ENCODE measurements at regions not wholly inside any gene's neighbourhood (a gene's known extent, or its start where the extent isn't known, plus 50 kb on each side); places are given as distances from the start of the nearest gene placed in this dataset.

GRCh38 chr5:82777106-82777505, 300.1 kb downstream of the TMEM167A start:
- WGBS (ENCODE audit: extremely low coverage, insufficient coverage, insufficient read length): no CpG with 5 or more reads among the region's 2 CpGs
- H3K4me2 ChIP-seq (ENCODE audit: low read length): no peak overlapping the region
- H3K14ac ChIP-seq (ENCODE audit: low read length): no peak overlapping the region
- no peak overlapping the region for H3K4me3 ChIP-seq (ENCODE audit: low read depth, low read length)
- H3K27me3 ChIP-seq (ENCODE audit: insufficient read depth, low read length): no peaks in the 10 kb centered on the region
- H3K9me3 ChIP-seq (ENCODE audit: insufficient read depth, low read depth, low read length): no peaks in the 10 kb centered on the region
- H2BK5ac ChIP-seq (ENCODE audit: low read depth, low read length, poor library complexity): no peak overlapping the region
- H2BK120ac ChIP-seq (ENCODE audit: insufficient read depth, low read length, poor library complexity): no peak overlapping the region
- H4K12ac ChIP-seq (ENCODE audit: low read depth, low read length): no peak overlapping the region
- no peak overlapping the region for H2AFZ ChIP-seq (ENCODE audit: insufficient read depth, low read length, poor library complexity)
- H3K27ac ChIP-seq (ENCODE audit: low read depth, low read length): no peak overlapping the region
- no peaks in the 10 kb centered on the region for H3K36me3 ChIP-seq (ENCODE audit: control insufficient read depth in 1 of 2, insufficient read depth in 2 of 2, low read length in 2 of 2)
- no peak overlapping the region for H3K18ac ChIP-seq (ENCODE audit: low read length)
- H2BK12ac ChIP-seq (ENCODE audit: low read length): no peak overlapping the region
- no peaks in the 10 kb centered on the region for H3K79me2 ChIP-seq (ENCODE audit: control insufficient read depth, insufficient read depth, low read length, poor library complexity)
- no peak overlapping the region for H4K91ac ChIP-seq (ENCODE audit: low read depth, low read length)
- DNase-seq: no peak
- no peak overlapping the region for H4K8ac ChIP-seq (ENCODE audit: low read depth, low read length)
- H3K23ac ChIP-seq (ENCODE audit: low read length): no peak overlapping the region
- no peaks in the 10 kb centered on the region for H3K79me1 ChIP-seq (ENCODE audit: low read length)
- no peak overlapping the region for H2AK5ac ChIP-seq (ENCODE audit: low read length)
- no peak overlapping the region for H3K9ac ChIP-seq (ENCODE audit: low read length)
- no peaks in the 10 kb centered on the region for H3K4me1 ChIP-seq (ENCODE audit: control insufficient read depth in 1 of 2, insufficient read depth in 2 of 2, low read length in 2 of 2)
- H3K4ac ChIP-seq (ENCODE audit: low read depth, low read length): no peak overlapping the region

GRCh38 chr5:82772281-82772680, 304.9 kb downstream of the TMEM167A start:
- Histone ChIP-seq H2AK5ac (ENCODE audit: low read length) (no peak overlapping the region), H3K4me2 (ENCODE audit: low read length) (no peak overlapping the region), H2BK12ac (ENCODE audit: low read length) (no peak overlapping the region), H3K18ac (ENCODE audit: low read length) (no peak overlapping the region), H3K9ac (ENCODE audit: low read length) (no peak overlapping the region), H3K27me3 (ENCODE audit: insufficient read depth, low read length) (no peaks in the 10 kb centered on the region), H3K23ac (ENCODE audit: low read length) (no peak overlapping the region), H3K4me1 (ENCODE audit: control insufficient read depth in 1 of 2, insufficient read depth in 2 of 2, low read length in 2 of 2) (no peaks in the 10 kb centered on the region), H3K27ac (ENCODE audit: low read depth, low read length) (no peak overlapping the region), H3K4me3 (ENCODE audit: low read depth, low read length) (no peak overlapping the region), H2BK120ac (ENCODE audit: insufficient read depth, low read length, poor library complexity) (no peak overlapping the region), H3K14ac (ENCODE audit: low read length) (no peak overlapping the region), H3K36me3 (ENCODE audit: control insufficient read depth in 1 of 2, insufficient read depth in 2 of 2, low read length in 2 of 2) (no peaks in the 10 kb centered on the region), H2BK5ac (ENCODE audit: low read depth, low read length, poor library complexity) (no peak overlapping the region), H4K91ac (ENCODE audit: low read depth, low read length) (no peak overlapping the region), H3K79me1 (ENCODE audit: low read length) (no peaks in the 10 kb centered on the region), H3K9me3 (ENCODE audit: insufficient read depth, low read depth, low read length) (peaks cover 9% of the 10 kb centered on the region), H2AFZ (ENCODE audit: insufficient read depth, low read length, poor library complexity) (no peak overlapping the region), H3K79me2 (ENCODE audit: control insufficient read depth, insufficient read depth, low read length, poor library complexity) (no peaks in the 10 kb centered on the region), H4K8ac (ENCODE audit: low read depth, low read length) (no peak overlapping the region), H4K12ac (ENCODE audit: low read depth, low read length) (no peak overlapping the region), H3K4ac (ENCODE audit: low read depth, low read length) (no peak overlapping the region)
- no peak for DNase-seq
- no CpG with 5 or more reads among the region's 4 CpGs for WGBS (ENCODE audit: extremely low coverage, insufficient coverage, insufficient read length)

GRCh38 chr5:82766206-82766605, 311.0 kb downstream of the TMEM167A start:
- Histone ChIP-seq H2BK5ac (ENCODE audit: low read depth, low read length, poor library complexity) (no peak overlapping the region), H3K79me1 (ENCODE audit: low read length) (no peaks in the 10 kb centered on the region), H4K12ac (ENCODE audit: low read depth, low read length) (no peak overlapping the region), H2BK120ac (ENCODE audit: insufficient read depth, low read length, poor library complexity) (no peak overlapping the region), H3K4me1 (ENCODE audit: control insufficient read depth in 1 of 2, insufficient read depth in 2 of 2, low read length in 2 of 2) (no peaks in the 10 kb centered on the region), H3K36me3 (ENCODE audit: control insufficient read depth in 1 of 2, insufficient read depth in 2 of 2, low read length in 2 of 2) (no peaks in the 10 kb centered on the region), H3K9ac (ENCODE audit: low read length) (no peak overlapping the region), H3K18ac (ENCODE audit: low read length) (no peak overlapping the region), H3K27me3 (ENCODE audit: insufficient read depth, low read length) (no peaks in the 10 kb centered on the region), H4K91ac (ENCODE audit: low read depth, low read length) (no peak overlapping the region), H4K8ac (ENCODE audit: low read depth, low read length) (no peak overlapping the region), H3K27ac (ENCODE audit: low read depth, low read length) (no peak overlapping the region), H3K4me2 (ENCODE audit: low read length) (no peak overlapping the region), H2BK12ac (ENCODE audit: low read length) (no peak overlapping the region), H3K4me3 (ENCODE audit: low read depth, low read length) (no peak overlapping the region), H3K14ac (ENCODE audit: low read length) (no peak overlapping the region), H3K79me2 (ENCODE audit: control insufficient read depth, insufficient read depth, low read length, poor library complexity) (no peaks in the 10 kb centered on the region), H3K23ac (ENCODE audit: low read length) (no peak overlapping the region), H2AK5ac (ENCODE audit: low read length) (no peak overlapping the region), H3K9me3 (ENCODE audit: insufficient read depth, low read depth, low read length) (peaks cover 7% of the 10 kb centered on the region), H2AFZ (ENCODE audit: insufficient read depth, low read length, poor library complexity) (no peak overlapping the region), H3K4ac (ENCODE audit: low read depth, low read length) (no peak overlapping the region)
- no peak for DNase-seq

GRCh38 chr5:82765765-82766164, 311.4 kb downstream of the TMEM167A start:
- no peak overlapping the region for H4K91ac ChIP-seq (ENCODE audit: low read depth, low read length)
- H3K79me1 ChIP-seq (ENCODE audit: low read length): no peaks in the 10 kb centered on the region
- H3K14ac ChIP-seq (ENCODE audit: low read length): no peak overlapping the region
- no peak overlapping the region for H3K9ac ChIP-seq (ENCODE audit: low read length)
- no peaks in the 10 kb centered on the region for H3K4me1 ChIP-seq (ENCODE audit: control insufficient read depth in 1 of 2, insufficient read depth in 2 of 2, low read length in 2 of 2)
- no peak overlapping the region for H3K4me3 ChIP-seq (ENCODE audit: low read depth, low read length)
- no peak overlapping the region for H3K27ac ChIP-seq (ENCODE audit: low read depth, low read length)
- H2BK120ac ChIP-seq (ENCODE audit: insufficient read depth, low read length, poor library complexity): no peak overlapping the region
- no peak overlapping the region for H4K12ac ChIP-seq (ENCODE audit: low read depth, low read length)
- no peaks in the 10 kb centered on the region for H3K27me3 ChIP-seq (ENCODE audit: insufficient read depth, low read length)
- peak overlapping the region; percentile 74 for H3K23ac ChIP-seq (ENCODE audit: low read length)
- no peak for DNase-seq
- H3K79me2 ChIP-seq (ENCODE audit: control insufficient read depth, insufficient read depth, low read length, poor library complexity): no peaks in the 10 kb centered on the region
- H3K4me2 ChIP-seq (ENCODE audit: low read length): no peak overlapping the region
- no peak overlapping the region for H2AFZ ChIP-seq (ENCODE audit: insufficient read depth, low read length, poor library complexity)
- H3K4ac ChIP-seq (ENCODE audit: low read depth, low read length): no peak overlapping the region
- no peak overlapping the region for H4K8ac ChIP-seq (ENCODE audit: low read depth, low read length)
- H2BK12ac ChIP-seq (ENCODE audit: low read length): no peak overlapping the region
- no peaks in the 10 kb centered on the region for H3K36me3 ChIP-seq (ENCODE audit: control insufficient read depth in 1 of 2, insufficient read depth in 2 of 2, low read length in 2 of 2)
- no CpG with 5 or more reads among the region's 3 CpGs for WGBS (ENCODE audit: extremely low coverage, insufficient coverage, insufficient read length)
- H3K18ac ChIP-seq (ENCODE audit: low read length): no peak overlapping the region
- no peak overlapping the region for H2BK5ac ChIP-seq (ENCODE audit: low read depth, low read length, poor library complexity)
- H3K9me3 ChIP-seq (ENCODE audit: insufficient read depth, low read depth, low read length): peaks cover 7% of the 10 kb centered on the region
- H2AK5ac ChIP-seq (ENCODE audit: low read length): no peak overlapping the region

Measured in trophoblast cell (in vitro differentiated cells and primary cell).